HCT116 (cell line): ENCODE measurements at regions not wholly inside any gene's neighbourhood (a gene's known extent, or its start where the extent isn't known, plus 50 kb on each side); places are given as distances from the start of the nearest gene placed in this dataset.

ENCODE experiments used
- ATAC-seq: fragments of 200-7000 bp; cut with Tn5 transposase; 2 replicates; pipeline ENCODE4 v1.9.1; 2020; ENCODE audit warnings: mild to moderate bottlenecking, moderate library complexity
- BruUV-seq: library from RNA; stranded (reverse); fragments of 400-500 nt; replicated peaks from 2 replicates; lab custom pipeline; 2021; lab: Mats Ljungman, UMichigan
- CTCF ChIA-PET: fragments of 300-600 bp; sonication (Branson Sonifier 250); formaldehyde crosslinking; loops from one replicate; lab custom pipeline; 2021; ENCODE audit warnings: antibody characterized with exemption; lab: Charles Lee
- POLR2A ChIA-PET: fragments of 300-600, 350-600 bp; sonication (Branson Sonifier 250); formaldehyde crosslinking; loops from one replicate; lab custom pipeline; 2021; ENCODE audit warnings: antibody characterized with exemption; lab: Charles Lee
- RAD21 ChIA-PET, 2 experiments: fragments of 300-600 bp; sonication (Branson Sonifier 250); formaldehyde crosslinking; loops; one replicate each; lab custom pipeline; 2023; ENCODE audit warnings: low total read pairs in 2 of 2; ENCODE audit not compliant: uncharacterized antibody in 2 of 2, unreplicated experiment in 2 of 2, low non-redundant PET in 1 of 2; lab: Charles Lee
- DNase-seq: peaks from one replicate; pipeline ENCODE4 v3.0.0-alpha.2; 2010; ENCODE audit warnings: low read depth, low spot score
- H2AFZ ChIP-seq: fragments of 200-600 bp; shearing (Covaris generic), sonication (generic); 2 replicates; pipeline ENCODE4 v1.6.1; 2017; ENCODE audit warnings: low read depth, mixed run types, mixed read lengths, antibody characterized with exemption, low read length; ENCODE audit not compliant: poor library complexity, severe bottlenecking
- H3K27ac ChIP-seq: 2 replicates; pipeline ENCODE4 v1.5.1; 2012; ENCODE audit warnings: low read depth, low read length
- H3K27me3 ChIP-seq: fragments of 200-600 bp; sonication (generic); 2 replicates; pipeline ENCODE4 v1.6.1; 2016; ENCODE audit warnings: mixed run types, low read length, mixed read lengths; ENCODE audit not compliant: insufficient read depth
- H3K36me3 ChIP-seq, 2 experiments: fragments of 200-500 bp in 1 of 2; fragments of 200-600 bp in 1 of 2; sonication (Bioruptor generic) in 1 of 2; sonication (generic) in 1 of 2; 2 replicates each; pipeline versions ENCODE4 v1.5.1 to v1.6.1; 2014 to 2016; ENCODE audit warnings: low read length in 2 of 2, inconsistent platforms in 1 of 2, mixed read lengths in 1 of 2, mixed run types in 1 of 2; ENCODE audit not compliant: insufficient read depth in 2 of 2, control insufficient read depth in 1 of 2
- H3K4me1 ChIP-seq, 2 experiments: fragments of 200-600 bp in 1 of 2; sonication (generic) in 1 of 2; 2 replicates each; pipeline versions ENCODE4 v1.5.1 to v1.6.1; 2012 to 2017; ENCODE audit warnings: low read length in 2 of 2, inconsistent platforms in 1 of 2, mild to moderate bottlenecking in 1 of 2, mixed read lengths in 1 of 2, mixed run types in 1 of 2, moderate library complexity in 1 of 2; ENCODE audit not compliant: insufficient read depth in 2 of 2, control insufficient read depth in 1 of 2
- H3K4me2 ChIP-seq: fragments of 200-600 bp; sonication (generic); 2 replicates; pipeline ENCODE4 v1.6.1; 2017; ENCODE audit warnings: mixed run types, low read length, mixed read lengths
- H3K4me3 ChIP-seq, 2 experiments: fragments of 200-600 bp in 1 of 2; sonication (generic) in 1 of 2; replicated peaks in 1 of 2; 2 replicates each; pipeline ENCODE4 v1.5.1; 2011 to 2016; ENCODE audit warnings: low read length in 2 of 2, control low read depth in 1 of 2, low read depth in 1 of 2, mild to moderate bottlenecking in 1 of 2, mixed read lengths in 1 of 2, mixed run types in 1 of 2
- H3K79me2 ChIP-seq: fragments of 200-600 bp; sonication (generic); 2 replicates; pipeline ENCODE4 v1.6.1; 2017; ENCODE audit warnings: mild to moderate bottlenecking, mixed run types, low read length, moderate library complexity, mixed read lengths; ENCODE audit not compliant: insufficient read depth
- H3K9ac ChIP-seq: fragments of 200-600 bp; sonication (generic); 2 replicates; pipeline ENCODE4 v1.6.1; 2016; ENCODE audit warnings: low read length, mixed read lengths
- H3K9me2 ChIP-seq: fragments of 200-600 bp; sonication (generic), shearing (Covaris generic); 2 replicates; pipeline ENCODE4 v1.6.1; 2017; ENCODE audit warnings: mixed run types, mild to moderate bottlenecking, moderate library complexity; ENCODE audit not compliant: insufficient read depth
- H3K9me3 ChIP-seq, 2 experiments: fragments of 200-500 bp in 1 of 2; fragments of 200-600 bp in 1 of 2; sonication (Bioruptor generic) in 1 of 2; sonication (generic) in 1 of 2; 2 replicates each; pipeline ENCODE4 v1.6.1; 2014 to 2017; ENCODE audit warnings: low read length in 2 of 2, mixed read lengths in 2 of 2, inconsistent platforms in 1 of 2, low read depth in 1 of 2, mild to moderate bottlenecking in 1 of 2, mixed run types in 1 of 2, moderate library complexity in 1 of 2; ENCODE audit not compliant: control insufficient read depth in 1 of 2, insufficient read depth in 1 of 2
- H4K20me1 ChIP-seq: fragments of 200-600 bp; sonication (generic), shearing (Covaris generic); 2 replicates; pipeline ENCODE4 v1.6.1; 2017; ENCODE audit warnings: mixed run types, mild to moderate bottlenecking, moderate library complexity; ENCODE audit not compliant: insufficient read depth
- EGR1 ChIP-seq: IDR thresholded peaks from 2 replicates; pipeline ENCODE4 v1.6.1; 2012; ENCODE audit warnings: low read depth
- ELF1 ChIP-seq: IDR thresholded peaks from 2 replicates; pipeline ENCODE4 v1.6.1; 2012; ENCODE audit warnings: low read depth, borderline replicate concordance
- EZH2phosphoT487 ChIP-seq: fragments of 200-600 bp; IDR thresholded peaks from 2 replicates; pipeline ENCODE4 v1.6.1; 2018; ENCODE audit warnings: antibody characterized with exemption, borderline replicate concordance
- FOSL1 ChIP-seq: IDR thresholded peaks from 2 replicates; pipeline ENCODE4 v1.6.1; 2012; ENCODE audit warnings: low read depth
- JUND ChIP-seq: IDR thresholded peaks from 2 replicates; pipeline ENCODE4 v1.6.1; 2012
- POLR2A ChIP-seq: IDR thresholded peaks from 2 replicates; pipeline ENCODE4 v1.7.0; 2011; ENCODE audit warnings: borderline replicate concordance; ENCODE audit not compliant: insufficient read depth, insufficient read length; ENCODE audit errors: extremely low read depth
- POLR2AphosphoS5 ChIP-seq: IDR thresholded peaks from 2 replicates; pipeline ENCODE4 v1.6.1; 2011; ENCODE audit warnings: mild to moderate bottlenecking, low read depth, low read length, moderate library complexity
- SIN3A ChIP-seq: IDR thresholded peaks from 2 replicates; pipeline ENCODE4 v1.6.1; 2012; ENCODE audit warnings: low read depth
- SP1 ChIP-seq: IDR thresholded peaks from 2 replicates; pipeline ENCODE4 v1.6.1; 2012; ENCODE audit warnings: low read depth
- SRF ChIP-seq: IDR thresholded peaks from 2 replicates; pipeline ENCODE4 v1.6.1; 2012; ENCODE audit warnings: low read depth
- ZFX ChIP-seq: fragments of 450-650 bp; IDR thresholded peaks from 2 replicates; pipeline ENCODE4 v1.6.1; 2017
- ZNF274 ChIP-seq: fragments of 200-500 bp; sonication (Bioruptor generic); IDR thresholded peaks from 2 replicates; pipeline ENCODE4 v1.6.1; 2014; ENCODE audit warnings: mild to moderate bottlenecking, low read depth, low read length, inconsistent platforms
- intact Hi-C: fragments of 100-400 bp; cut with micrococcal nuclease; formaldehyde crosslinking; loops from 2 replicates; pipeline ENCODE4 v1.10.0; 2022
- TF ChIP-seq, protein P1 (sequence below): IDR thresholded peaks from 2 replicates; pipeline ENCODE4 v1.6.1; 2012; ENCODE audit warnings: low read depth
- TF ChIP-seq, protein P2 (sequence below), 3 experiments: fragments of 200-600 bp in 1 of 3; sonication (generic) in 1 of 3; IDR thresholded peaks in 2 of 3; conservative IDR thresholded peaks in 1 of 3; 2 replicates each; pipeline ENCODE4 v1.5.1; 2012 to 2017; ENCODE audit warnings: low read depth in 2 of 3, low read length in 2 of 3, antibody characterized with exemption in 1 of 3, borderline replicate concordance in 1 of 3, control low read depth in 1 of 3, mild to moderate bottlenecking in 1 of 3, mixed read lengths in 1 of 3, mixed run types in 1 of 3, moderate library complexity in 1 of 3; ENCODE audit not compliant: insufficient read depth in 1 of 3

DNA sequence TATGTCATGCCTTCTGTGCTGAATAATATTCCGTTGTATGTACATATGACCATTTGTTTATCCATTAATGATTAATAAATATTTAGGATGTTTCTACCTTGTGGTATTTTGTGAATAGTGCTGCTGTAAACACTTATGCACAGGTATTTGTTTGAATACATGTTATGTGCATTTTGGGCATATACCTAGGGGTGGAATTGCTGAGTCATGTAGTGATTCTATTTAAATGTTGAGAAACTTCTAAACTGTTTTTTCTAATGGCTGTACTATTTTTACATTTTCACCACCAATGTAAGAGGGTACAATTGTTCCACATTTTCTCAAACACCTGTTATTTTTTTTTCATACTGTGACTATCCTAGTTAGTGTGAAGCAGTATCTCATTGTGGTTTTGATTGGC lies 1318.6 kb downstream of the TECRL start:
- no peaks in the 10 kb centered on the region for H3K9me2 ChIP-seq
- H3K4me1 ChIP-seq, result no peaks in the 10 kb centered on the region
- RAD21 ChIA-PET, result no interaction called here
- no peak overlapping the region for H3K27ac ChIP-seq
- H3K9me3 ChIP-seq, result peaks cover 3 to 13% of the 10 kb centered on the region in 2 experiments; a peak in 3 of 4 replicates
- no peaks in the 10 kb centered on the region for H3K36me3 ChIP-seq
- H4K20me1 ChIP-seq, result no peaks in the 10 kb centered on the region
- DNase-seq (no peak), ATAC-seq (no peak)
- H3K4me3 ChIP-seq, result no peak overlapping the region
- H3K79me2 ChIP-seq, result no peaks in the 10 kb centered on the region
- CTCF ChIA-PET, result no interaction called here
- BruUV-seq, result no TSS peak
- intact Hi-C loops, result no loop called here
- no peak overlapping the region for H2AFZ ChIP-seq
- no peaks in the 10 kb centered on the region for H3K27me3 ChIP-seq
- no peak for TF ChIP-seq FOSL1
- no peak for TF ChIP-seq ELF1
- TF ChIP-seq JUND, result no peak
- no peak for TF ChIP-seq ZFX
- TF ChIP-seq POLR2AphosphoS5, result no peak
- TF ChIP-seq, protein P1, sequence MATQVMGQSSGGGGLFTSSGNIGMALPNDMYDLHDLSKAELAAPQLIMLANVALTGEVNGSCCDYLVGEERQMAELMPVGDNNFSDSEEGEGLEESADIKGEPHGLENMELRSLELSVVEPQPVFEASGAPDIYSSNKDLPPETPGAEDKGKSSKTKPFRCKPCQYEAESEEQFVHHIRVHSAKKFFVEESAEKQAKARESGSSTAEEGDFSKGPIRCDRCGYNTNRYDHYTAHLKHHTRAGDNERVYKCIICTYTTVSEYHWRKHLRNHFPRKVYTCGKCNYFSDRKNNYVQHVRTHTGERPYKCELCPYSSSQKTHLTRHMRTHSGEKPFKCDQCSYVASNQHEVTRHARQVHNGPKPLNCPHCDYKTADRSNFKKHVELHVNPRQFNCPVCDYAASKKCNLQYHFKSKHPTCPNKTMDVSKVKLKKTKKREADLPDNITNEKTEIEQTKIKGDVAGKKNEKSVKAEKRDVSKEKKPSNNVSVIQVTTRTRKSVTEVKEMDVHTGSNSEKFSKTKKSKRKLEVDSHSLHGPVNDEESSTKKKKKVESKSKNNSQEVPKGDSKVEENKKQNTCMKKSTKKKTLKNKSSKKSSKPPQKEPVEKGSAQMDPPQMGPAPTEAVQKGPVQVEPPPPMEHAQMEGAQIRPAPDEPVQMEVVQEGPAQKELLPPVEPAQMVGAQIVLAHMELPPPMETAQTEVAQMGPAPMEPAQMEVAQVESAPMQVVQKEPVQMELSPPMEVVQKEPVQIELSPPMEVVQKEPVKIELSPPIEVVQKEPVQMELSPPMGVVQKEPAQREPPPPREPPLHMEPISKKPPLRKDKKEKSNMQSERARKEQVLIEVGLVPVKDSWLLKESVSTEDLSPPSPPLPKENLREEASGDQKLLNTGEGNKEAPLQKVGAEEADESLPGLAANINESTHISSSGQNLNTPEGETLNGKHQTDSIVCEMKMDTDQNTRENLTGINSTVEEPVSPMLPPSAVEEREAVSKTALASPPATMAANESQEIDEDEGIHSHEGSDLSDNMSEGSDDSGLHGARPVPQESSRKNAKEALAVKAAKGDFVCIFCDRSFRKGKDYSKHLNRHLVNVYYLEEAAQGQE, result no peak
- no peak overlapping the region for H3K9ac ChIP-seq
- no peak overlapping the region for H3K4me2 ChIP-seq
- POLR2A ChIA-PET, result no interaction called here

DNA sequence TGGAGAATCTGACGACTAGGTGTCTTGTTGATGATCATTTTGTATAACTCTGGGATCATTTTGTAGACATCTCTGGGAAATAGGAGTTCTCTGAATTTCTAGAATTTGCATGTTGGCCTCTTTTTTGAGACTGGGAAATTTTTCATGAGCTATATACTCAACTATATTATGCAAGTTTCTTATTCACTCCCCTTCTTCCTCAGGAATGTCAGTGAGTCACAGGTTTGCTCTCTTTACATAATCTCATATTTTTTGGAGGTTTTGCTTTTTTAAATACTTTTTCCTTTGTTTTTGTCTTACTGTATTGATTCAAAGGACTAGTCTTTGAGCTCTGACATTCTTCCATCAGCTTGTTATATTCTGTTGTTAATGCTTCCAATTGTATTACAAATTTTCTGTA lies 1324.2 kb downstream of the TECRL start:
- intact Hi-C loops, result no loop called here
- H3K4me2 ChIP-seq, result no peak overlapping the region
- ChIA-PET CTCF (no interaction called here), POLR2A (no interaction called here), RAD21 (no interaction called here)
- H2AFZ ChIP-seq, result no peak overlapping the region
- TF ChIP-seq SIN3A, result no peak
- no peak for TF ChIP-seq EGR1
- no peak for TF ChIP-seq POLR2A
- no peak for TF ChIP-seq EZH2phosphoT487
- no peak for TF ChIP-seq SP1
- TF ChIP-seq, protein P2, sequence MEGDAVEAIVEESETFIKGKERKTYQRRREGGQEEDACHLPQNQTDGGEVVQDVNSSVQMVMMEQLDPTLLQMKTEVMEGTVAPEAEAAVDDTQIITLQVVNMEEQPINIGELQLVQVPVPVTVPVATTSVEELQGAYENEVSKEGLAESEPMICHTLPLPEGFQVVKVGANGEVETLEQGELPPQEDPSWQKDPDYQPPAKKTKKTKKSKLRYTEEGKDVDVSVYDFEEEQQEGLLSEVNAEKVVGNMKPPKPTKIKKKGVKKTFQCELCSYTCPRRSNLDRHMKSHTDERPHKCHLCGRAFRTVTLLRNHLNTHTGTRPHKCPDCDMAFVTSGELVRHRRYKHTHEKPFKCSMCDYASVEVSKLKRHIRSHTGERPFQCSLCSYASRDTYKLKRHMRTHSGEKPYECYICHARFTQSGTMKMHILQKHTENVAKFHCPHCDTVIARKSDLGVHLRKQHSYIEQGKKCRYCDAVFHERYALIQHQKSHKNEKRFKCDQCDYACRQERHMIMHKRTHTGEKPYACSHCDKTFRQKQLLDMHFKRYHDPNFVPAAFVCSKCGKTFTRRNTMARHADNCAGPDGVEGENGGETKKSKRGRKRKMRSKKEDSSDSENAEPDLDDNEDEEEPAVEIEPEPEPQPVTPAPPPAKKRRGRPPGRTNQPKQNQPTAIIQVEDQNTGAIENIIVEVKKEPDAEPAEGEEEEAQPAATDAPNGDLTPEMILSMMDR (IDR thresholded peaks at IDR 0.05 in 2 of 3, conservative IDR thresholded peaks at IDR 0.05 in 1 of 3; ENCODE audit: borderline replicate concordance in 1 of 3, insufficient read depth in 1 of 3, low read depth in 2 of 3, low read length in 2 of 3), result no peak
- no peak for TF ChIP-seq SRF
- no peak for TF ChIP-seq ZNF274
- no peak for TF ChIP-seq ZFX
- H3K36me3 ChIP-seq, result no peaks in the 10 kb centered on the region
- H4K20me1 ChIP-seq, result no peaks in the 10 kb centered on the region
- DNase-seq (no peak), ATAC-seq (no peak)
- peaks cover 4 to 23% of the 10 kb centered on the region in 2 experiments; a peak in 3 of 4 replicates for H3K9me3 ChIP-seq
- no peak overlapping the region for H3K9ac ChIP-seq
- H3K27me3 ChIP-seq, result no peaks in the 10 kb centered on the region
- no peak overlapping the region for H3K27ac ChIP-seq
- H3K4me1 ChIP-seq, result no peaks in the 10 kb centered on the region
- BruUV-seq, result no TSS peak
- no peak overlapping the region for H3K4me3 ChIP-seq
- no peaks in the 10 kb centered on the region for H3K9me2 ChIP-seq
- no peaks in the 10 kb centered on the region for H3K79me2 ChIP-seq
